Endodermal cell (in vitro differentiated cells): ENCODE measurements at regions not wholly inside any gene's neighbourhood (a gene's known extent, or its start where the extent isn't known, plus 50 kb on each side); places are given as distances from the start of the nearest gene placed in this dataset.

ENCODE experiments used
- DNase-seq: peaks from one replicate; pipeline ENCODE4 v3.0.0-alpha.2; 2017
- H3K27ac ChIP-seq: 2 replicates; pipeline ENCODE4 v1.5.1; 2013; ENCODE audit warnings: mild to moderate bottlenecking, low read depth, low read length, moderate library complexity
- H3K27me3 ChIP-seq: 2 replicates; pipeline ENCODE4 v1.6.1; 2013; ENCODE audit warnings: mild to moderate bottlenecking, low read length, moderate library complexity; ENCODE audit not compliant: insufficient read depth, control insufficient read depth, poor library complexity, severe bottlenecking
- H3K36me3 ChIP-seq: 2 replicates; pipeline ENCODE4 v1.7.0; 2013; ENCODE audit warnings: mild to moderate bottlenecking, low read length, moderate library complexity; ENCODE audit not compliant: control insufficient read depth, insufficient read depth
- H3K4me1 ChIP-seq: one replicate; pipeline ENCODE4 v1.7.0; 2013; ENCODE audit warnings: low read length; ENCODE audit not compliant: control insufficient read depth, insufficient read depth
- H3K4me3 ChIP-seq: 2 replicates; pipeline ENCODE4 v1.5.1; 2013; ENCODE audit warnings: mild to moderate bottlenecking, low read length, moderate library complexity
- H3K9ac ChIP-seq: 2 replicates; pipeline ENCODE4 v1.6.1; 2013; ENCODE audit warnings: mild to moderate bottlenecking, low read length, moderate library complexity; ENCODE audit not compliant: poor library complexity, severe bottlenecking; ENCODE audit errors: extremely low read depth
- H3K9me3 ChIP-seq: 2 replicates; pipeline ENCODE4 v1.6.1; 2013; ENCODE audit warnings: mild to moderate bottlenecking, low read length, moderate library complexity; ENCODE audit not compliant: control insufficient read depth
- H3K27ac Mint-ChIP-seq: 2 replicates; pipeline ENCODE4 v1.8.0; 2020; ENCODE audit warnings: mixed read lengths
- H3K27me3 Mint-ChIP-seq: 2 replicates; pipeline ENCODE4 v1.8.0; 2021; ENCODE audit warnings: mild to moderate bottlenecking, mixed read lengths; ENCODE audit not compliant: insufficient read depth
- H3K36me3 Mint-ChIP-seq: 2 replicates; pipeline ENCODE4 v1.8.0; 2020; ENCODE audit warnings: low read depth, mixed read lengths
- H3K4me1 Mint-ChIP-seq: 2 replicates; pipeline ENCODE4 v1.8.0; 2020; ENCODE audit warnings: mixed read lengths
- H3K4me3 Mint-ChIP-seq: 2 replicates; pipeline ENCODE4 v1.8.0; 2020; ENCODE audit warnings: mild to moderate bottlenecking, moderate library complexity, mixed read lengths
- H3K9me3 Mint-ChIP-seq: 2 replicates; pipeline ENCODE4 v1.8.0; 2020; ENCODE audit warnings: mild to moderate bottlenecking, mixed read lengths
- CTCF ChIP-seq: fragments of 200-600 bp; sonication (generic); conservative IDR thresholded peaks from 2 replicates; pipeline ENCODE4 v1.5.0; 2021; ENCODE audit warnings: antibody characterized with exemption, mild to moderate bottlenecking
- WGBS, 2 experiments: methylation state at CpG; one replicate each; pipeline versions ENCODE4 v1.1.5 to v1.1.7; 2013; ENCODE audit warnings: missing lambda C conversion rate in 2 of 2, mixed read lengths in 1 of 2; ENCODE audit not compliant: insufficient coverage in 1 of 2, insufficient read length in 1 of 2; 5-methylcytosine and 5-hydroxymethylcytosine counted together

DNA sequence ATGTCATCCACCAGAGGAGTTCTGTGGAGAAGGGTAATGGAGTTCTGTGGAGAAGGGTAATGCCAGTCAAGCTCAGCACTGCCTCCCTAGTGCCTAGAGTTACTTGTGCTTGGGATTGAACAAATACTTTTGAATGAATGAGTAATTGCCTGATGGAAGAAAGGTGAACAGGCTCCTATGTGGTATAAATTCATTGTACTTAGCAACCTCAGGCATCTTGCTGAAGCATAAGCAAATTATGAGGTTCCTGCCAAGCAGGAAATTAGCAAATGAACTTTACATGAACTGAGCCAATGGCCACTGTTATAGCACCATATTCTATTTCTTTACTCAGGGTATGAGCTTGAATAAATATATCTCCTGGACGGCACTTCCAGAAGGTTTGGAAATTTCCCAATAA, 1047.2 kb downstream of the SLC6A15 start:
- H3K36me3 ChIP-seq: no peaks in the 10 kb centered on the region
- Mint-ChIP-seq H3K27ac (no peak overlapping the region), H3K9me3 (peaks cover 2% of the 10 kb centered on the region), H3K4me3 (no peak overlapping the region), H3K27me3 (no peaks in the 10 kb centered on the region), H3K36me3 (no peaks in the 10 kb centered on the region), H3K4me1 (no peaks in the 10 kb centered on the region)
- no peak for TF ChIP-seq CTCF
- no peak overlapping the region for H3K27ac ChIP-seq
- no peaks in the 10 kb centered on the region for H3K27me3 ChIP-seq
- H3K9ac ChIP-seq: no peak overlapping the region
- peaks cover 1% of the 10 kb centered on the region for H3K9me3 ChIP-seq
- no peak for DNase-seq
- H3K4me1 ChIP-seq: no peaks in the 10 kb centered on the region
- 89% methylated on average over 1 of the region's 1 CpG; no CpG with 5 or more reads in 1 of the 2 experiments for WGBS, 2 experiments
- no peak overlapping the region for H3K4me3 ChIP-seq

GRCh38 chr12:83864054-83864453, 1048.5 kb downstream of the SLC6A15 start:
- Histone ChIP-seq H3K4me3 (no peak overlapping the region), H3K9ac (no peak overlapping the region), H3K27me3 (no peaks in the 10 kb centered on the region), H3K4me1 (no peaks in the 10 kb centered on the region), H3K27ac (no peak overlapping the region), H3K36me3 (no peaks in the 10 kb centered on the region), H3K9me3 (no peaks in the 10 kb centered on the region)
- DNase-seq: no peak
- Mint-ChIP-seq H3K4me1 (no peaks in the 10 kb centered on the region), H3K9me3 (no peaks in the 10 kb centered on the region), H3K36me3 (no peaks in the 10 kb centered on the region), H3K27me3 (no peaks in the 10 kb centered on the region), H3K27ac (no peak overlapping the region), H3K4me3 (no peak overlapping the region)
- TF ChIP-seq CTCF: no peak
- WGBS, 2 experiments: no CpG with 5 or more reads among the region's 2 CpGs

DNA sequence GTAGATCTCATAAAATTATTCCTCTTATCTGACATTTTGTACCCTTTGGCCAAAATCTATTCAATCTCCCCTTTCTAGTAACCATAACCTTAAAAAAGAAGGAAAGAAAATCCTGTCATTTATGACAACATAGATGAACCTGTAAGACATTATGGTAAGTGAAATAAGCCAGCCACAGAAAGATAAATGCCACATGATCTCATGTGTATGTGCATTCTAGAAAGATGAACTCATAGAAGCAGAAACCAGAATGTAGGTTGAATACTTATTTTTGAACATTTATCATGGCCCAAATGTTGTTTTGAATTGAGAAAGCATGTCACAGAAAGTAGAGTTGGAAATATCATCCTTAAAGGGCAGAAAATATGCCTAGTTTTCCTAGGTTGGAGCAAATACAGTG, 1053.6 kb downstream of the SLC6A15 start:
- DNase-seq: no peak
- no peak overlapping the region for H3K9ac ChIP-seq
- H3K27ac ChIP-seq: no peak overlapping the region
- no peaks in the 10 kb centered on the region for H3K4me1 ChIP-seq
- peaks cover 18% of the 10 kb centered on the region for H3K9me3 Mint-ChIP-seq
- H3K27ac Mint-ChIP-seq: no peak overlapping the region
- H3K4me1 Mint-ChIP-seq: no peaks in the 10 kb centered on the region
- H3K4me3 ChIP-seq: no peak overlapping the region
- H3K27me3 Mint-ChIP-seq: no peaks in the 10 kb centered on the region
- peaks cover 13% of the 10 kb centered on the region for H3K9me3 ChIP-seq
- no peak overlapping the region for H3K4me3 Mint-ChIP-seq
- H3K36me3 Mint-ChIP-seq: no peaks in the 10 kb centered on the region
- H3K36me3 ChIP-seq: no peaks in the 10 kb centered on the region
- H3K27me3 ChIP-seq: no peaks in the 10 kb centered on the region
- TF ChIP-seq CTCF: no peak
